PC-9 (cell line): ENCODE measurements at regions not wholly inside any gene's neighbourhood (a gene's known extent, or its start where the extent isn't known, plus 50 kb on each side); places are given as distances from the start of the nearest gene placed in this dataset.

Experiments
- EZH2 ChIP-seq: fragments of 200-600 bp; sonication (generic); IDR thresholded peaks from 2 replicates; pipeline ENCODE4 v1.8.0; 2017; ENCODE audit warnings: antibody characterized with exemption, low read depth
- TF ChIP-seq, protein P1 (sequence below): fragments of 200-600 bp; sonication (generic); conservative IDR thresholded peaks from 2 replicates; pipeline ENCODE4 v1.6.1; 2017; ENCODE audit warnings: mixed run types, antibody characterized with exemption, mild to moderate bottlenecking, moderate library complexity

DNA sequence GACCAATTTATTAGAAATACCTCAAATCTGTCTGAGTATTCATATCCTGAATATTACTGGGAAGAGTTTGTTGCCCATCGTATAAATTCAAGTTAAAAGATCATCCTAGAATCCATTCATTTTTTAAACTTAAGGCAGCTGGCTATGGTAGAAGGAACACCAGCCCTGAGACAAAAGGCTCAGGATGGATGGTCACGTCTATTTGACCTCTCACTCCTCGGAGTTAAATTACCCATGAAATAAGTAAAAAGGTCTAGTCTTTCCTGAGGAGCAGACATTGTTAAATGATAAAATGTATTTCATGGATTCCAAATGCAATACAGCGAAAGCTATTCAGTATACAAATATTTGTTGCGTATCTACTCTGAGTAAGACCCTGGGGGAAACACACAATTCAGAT, 826.0 kb upstream of the LRATD1 start:
- TF ChIP-seq, protein P1, sequence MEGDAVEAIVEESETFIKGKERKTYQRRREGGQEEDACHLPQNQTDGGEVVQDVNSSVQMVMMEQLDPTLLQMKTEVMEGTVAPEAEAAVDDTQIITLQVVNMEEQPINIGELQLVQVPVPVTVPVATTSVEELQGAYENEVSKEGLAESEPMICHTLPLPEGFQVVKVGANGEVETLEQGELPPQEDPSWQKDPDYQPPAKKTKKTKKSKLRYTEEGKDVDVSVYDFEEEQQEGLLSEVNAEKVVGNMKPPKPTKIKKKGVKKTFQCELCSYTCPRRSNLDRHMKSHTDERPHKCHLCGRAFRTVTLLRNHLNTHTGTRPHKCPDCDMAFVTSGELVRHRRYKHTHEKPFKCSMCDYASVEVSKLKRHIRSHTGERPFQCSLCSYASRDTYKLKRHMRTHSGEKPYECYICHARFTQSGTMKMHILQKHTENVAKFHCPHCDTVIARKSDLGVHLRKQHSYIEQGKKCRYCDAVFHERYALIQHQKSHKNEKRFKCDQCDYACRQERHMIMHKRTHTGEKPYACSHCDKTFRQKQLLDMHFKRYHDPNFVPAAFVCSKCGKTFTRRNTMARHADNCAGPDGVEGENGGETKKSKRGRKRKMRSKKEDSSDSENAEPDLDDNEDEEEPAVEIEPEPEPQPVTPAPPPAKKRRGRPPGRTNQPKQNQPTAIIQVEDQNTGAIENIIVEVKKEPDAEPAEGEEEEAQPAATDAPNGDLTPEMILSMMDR: no peak
- no peak for TF ChIP-seq EZH2
